NB4 (cell line): ENCODE measurements at regions not wholly inside any gene's neighbourhood (a gene's known extent, or its start where the extent isn't known, plus 50 kb on each side); places are given as distances from the start of the nearest gene placed in this dataset.
"Not testable (repeated sequence)": the region's sequence is repeated elsewhere in the genome, so short reads cannot be mapped to it uniquely, and the experiment has no call there.

Experiments used
- DNase-seq: peaks from one replicate; pipeline ENCODE4 v3.0.0; 2010; ENCODE audit warnings: low read depth
- H3K4me3 ChIP-seq: one replicate; pipeline ENCODE4 v1.5.1; 2011; ENCODE audit warnings: mild to moderate bottlenecking, low read depth, low read length, moderate library complexity
- CTCF ChIP-seq: IDR thresholded peaks from one replicate; pipeline ENCODE4 v1.5.1; 2012; ENCODE audit warnings: low read depth, low read length
- MAX ChIP-seq: IDR thresholded peaks from 2 replicates; pipeline ENCODE4 v1.6.1; 2011; ENCODE audit warnings: low read depth, low read length
- MYC ChIP-seq: IDR thresholded peaks from 2 replicates; pipeline ENCODE4 v1.6.1; 2011; ENCODE audit warnings: low read depth, low read length
- POLR2A ChIP-seq: IDR thresholded peaks from 2 replicates; pipeline ENCODE4 v1.6.1; 2011; ENCODE audit warnings: mild to moderate bottlenecking; ENCODE audit not compliant: insufficient read length; ENCODE audit errors: extremely low read depth

- no peak for DNase-seq
- no peak overlapping the region for H3K4me3 ChIP-seq
- TF ChIP-seq MYC (no peak), POLR2A (no peak), MAX (no peak), CTCF (no peak)
Observed at GRCh38 chr10:131035779-131036178, 275.7 kb downstream of the TCERG1L start.

- DNase-seq: no peak
- H3K4me3 ChIP-seq: no peak overlapping the region
- no peak for TF ChIP-seq CTCF
- TF ChIP-seq MYC: no peak
- TF ChIP-seq MAX: no peak
Observed at GRCh38 chr10:131038056-131038455, 273.5 kb downstream of the TCERG1L start.

GRCh38 chr10:131041031-131041430 lies 270.5 kb downstream of the TCERG1L start:
- TF ChIP-seq MAX: no peak
- TF ChIP-seq MYC: no peak
- no peak for TF ChIP-seq CTCF
- TF ChIP-seq POLR2A: no peak
- no peak overlapping the region for H3K4me3 ChIP-seq
- no peak for DNase-seq

GRCh38 chr10:131041441-131041840 lies 270.1 kb downstream of the TCERG1L start:
- no peak overlapping the region for H3K4me3 ChIP-seq
- no peak for TF ChIP-seq POLR2A
- TF ChIP-seq CTCF: no peak
- no peak for TF ChIP-seq MAX
- TF ChIP-seq MYC: no peak
- no peak for DNase-seq

- not testable (repeated sequence) for DNase-seq, H3K4me3 ChIP-seq
Observed at GRCh38 chr10:131042015-131042414, 269.5 kb downstream of the TCERG1L start.
